ENCODE measurements at regions not wholly inside any gene's neighbourhood (a gene's known extent, or its start where the extent isn't known, plus 50 kb on each side); places are given as distances from the start of the nearest gene placed in this dataset.

DNA sequence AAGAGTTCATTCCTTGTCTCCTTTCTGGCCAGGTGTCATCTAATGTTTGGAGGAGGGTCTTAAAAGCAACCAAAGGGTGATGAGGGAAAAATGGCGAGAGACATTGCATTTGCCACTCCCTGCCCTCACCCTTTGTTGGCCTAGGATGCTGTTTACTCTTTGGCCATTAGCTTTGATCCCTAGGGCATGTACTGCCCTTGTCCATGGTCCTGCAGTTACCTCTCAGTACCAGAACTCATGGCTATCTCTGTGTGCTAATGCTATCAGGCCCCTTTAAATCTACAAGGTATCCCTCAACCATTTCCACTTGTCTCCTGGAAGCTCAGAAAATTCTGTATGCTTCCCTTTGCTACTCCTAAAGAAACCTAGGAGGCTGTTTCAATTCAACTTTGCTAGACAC, 424.8 kb upstream of the PLXNA2 start:
- TF ChIP-seq CTCF (IDR thresholded peaks at IDR 0.05; ENCODE audit: poor library complexity, severe bottlenecking) (no peak), TAF1 (IDR thresholded peaks at IDR 0.05; ENCODE audit: low read depth) (no peak), EP300 (conservative IDR thresholded peaks at IDR 0.05; ENCODE audit: poor library complexity, severe bottlenecking) (no peak)
